MM.1S (cell line): ENCODE measurements at regions not wholly inside any gene's neighbourhood (a gene's known extent, or its start where the extent isn't known, plus 50 kb on each side); places are given as distances from the start of the nearest gene placed in this dataset.

Experiments
- DNase-seq: peaks from one replicate; pipeline ENCODE4 v3.0.0-alpha.2; 2015
- H2AFZ ChIP-seq: fragments of 300-600 bp; sonication (generic); 2 replicates; pipeline ENCODE4 v1.6.0; 2016; ENCODE audit warnings: antibody characterized with exemption, low read length
- H3F3A ChIP-seq: fragments of 300-600 bp; sonication (generic); 2 replicates; pipeline ENCODE4 v1.6.1; 2016; ENCODE audit warnings: mild to moderate bottlenecking, antibody characterized with exemption, low read length, moderate library complexity, mixed read lengths; ENCODE audit not compliant: insufficient read depth
- H3K27ac ChIP-seq: fragments of 300-600 bp; sonication (generic); 2 replicates; pipeline ENCODE4 v1.5.1; 2016; ENCODE audit warnings: mild to moderate bottlenecking, low read length
- H3K27me3 ChIP-seq: fragments of 300-600 bp; sonication (generic); replicated peaks from 2 replicates; pipeline ENCODE4 v1.6.0; 2016; ENCODE audit warnings: low read length; ENCODE audit not compliant: insufficient read depth
- H3K36me3 ChIP-seq: fragments of 300-600 bp; sonication (generic); replicated peaks from 2 replicates; pipeline ENCODE4 v1.6.1; 2016; ENCODE audit warnings: mild to moderate bottlenecking, low read length, mixed read lengths; ENCODE audit not compliant: insufficient read depth
- H3K4me1 ChIP-seq: fragments of 300-600 bp; sonication (generic); 2 replicates; pipeline ENCODE4 v1.6.1; 2016; ENCODE audit warnings: low read length, mixed read lengths
- H3K4me2 ChIP-seq: fragments of 300-600 bp; sonication (generic); 2 replicates; pipeline ENCODE4 v1.6.0; 2016; ENCODE audit warnings: low read depth, low read length
- H3K4me3 ChIP-seq: fragments of 300-600 bp; sonication (generic); 2 replicates; pipeline ENCODE4 v1.5.1; 2016; ENCODE audit warnings: low read length, mixed read lengths
- H3K79me2 ChIP-seq: fragments of 300-600 bp; sonication (generic); 2 replicates; pipeline ENCODE4 v1.6.1; 2016; ENCODE audit warnings: mixed run types, low read length, mixed read lengths
- H3K9ac ChIP-seq: fragments of 300-600 bp; sonication (generic); 2 replicates; pipeline ENCODE4 v1.6.1; 2016; ENCODE audit warnings: low read length, mixed read lengths
- H3K9me2 ChIP-seq: fragments of 300-600 bp; sonication (generic); replicated peaks from 2 replicates; pipeline ENCODE4 v1.6.1; 2016; ENCODE audit warnings: mild to moderate bottlenecking, low read length, mixed read lengths; ENCODE audit not compliant: insufficient read depth
- H3K9me3 ChIP-seq: fragments of 300-600 bp; sonication (generic); replicated peaks from 2 replicates; pipeline ENCODE4 v1.6.1; 2016; ENCODE audit warnings: mild to moderate bottlenecking, low read length, mixed read lengths; ENCODE audit not compliant: insufficient read depth
- H4K20me1 ChIP-seq: fragments of 300-600 bp; sonication (generic); 2 replicates; pipeline ENCODE4 v1.6.1; 2016; ENCODE audit warnings: mild to moderate bottlenecking, low read length, moderate library complexity, mixed read lengths; ENCODE audit not compliant: insufficient read depth
- CTCF ChIP-seq: fragments of 300-600 bp; sonication (generic); IDR thresholded peaks from 2 replicates; pipeline ENCODE4 v1.5.1; 2016; ENCODE audit warnings: antibody characterized with exemption, low read length, mixed read lengths
- EZH2 ChIP-seq: fragments of 300-600 bp; sonication (generic); optimal IDR thresholded peaks from 2 replicates; pipeline ENCODE3; 2017; ENCODE audit warnings: low read depth, mild to moderate bottlenecking, antibody characterized with exemption, low read length, mixed read lengths
- EZH2phosphoT487 ChIP-seq: fragments of 300-600 bp; sonication (generic); IDR thresholded peaks from 2 replicates; pipeline ENCODE4 v1.6.1; 2018; ENCODE audit warnings: antibody characterized with exemption, low read length

DNA sequence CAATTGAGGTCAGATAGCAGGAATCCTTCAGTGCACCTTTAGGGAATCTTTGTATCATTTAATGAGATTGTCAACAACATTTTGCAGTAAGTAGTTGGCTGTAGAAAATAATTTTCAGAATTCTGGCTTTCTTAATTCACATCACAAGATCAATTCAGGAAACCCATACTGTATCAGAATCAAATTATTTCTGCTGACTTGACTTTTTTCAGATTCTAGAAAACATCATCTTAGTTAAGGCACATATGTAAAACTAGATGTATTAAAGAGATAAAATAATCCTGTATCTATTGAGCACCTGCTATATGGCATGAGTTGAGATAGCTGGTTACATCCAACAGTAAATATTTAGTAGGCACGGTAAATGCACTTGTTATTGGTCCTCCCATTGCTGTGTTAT lies 791.4 kb downstream of the TDRD15 start:
- no peak for DNase-seq
- TF ChIP-seq EZH2phosphoT487, result no peak
- TF ChIP-seq CTCF, result no peak
- no peak for TF ChIP-seq EZH2
- Histone ChIP-seq H3K9me2 (no peaks in the 10 kb centered on the region), H3K27me3 (no peaks in the 10 kb centered on the region), H3K4me3 (no peak overlapping the region), H3K4me1 (peaks cover 7% of the 10 kb centered on the region), H3K9me3 (no peaks in the 10 kb centered on the region), H3K9ac (no peak overlapping the region), H2AFZ (no peak overlapping the region), H3F3A (0 out of 2 replicates have a peak, but pooled peaks cover 4% of the 10 kb centered on the region), H3K27ac (no peak overlapping the region), H3K79me2 (no peaks in the 10 kb centered on the region), H4K20me1 (no peaks in the 10 kb centered on the region), H3K4me2 (no peak overlapping the region), H3K36me3 (no peaks in the 10 kb centered on the region)

DNA sequence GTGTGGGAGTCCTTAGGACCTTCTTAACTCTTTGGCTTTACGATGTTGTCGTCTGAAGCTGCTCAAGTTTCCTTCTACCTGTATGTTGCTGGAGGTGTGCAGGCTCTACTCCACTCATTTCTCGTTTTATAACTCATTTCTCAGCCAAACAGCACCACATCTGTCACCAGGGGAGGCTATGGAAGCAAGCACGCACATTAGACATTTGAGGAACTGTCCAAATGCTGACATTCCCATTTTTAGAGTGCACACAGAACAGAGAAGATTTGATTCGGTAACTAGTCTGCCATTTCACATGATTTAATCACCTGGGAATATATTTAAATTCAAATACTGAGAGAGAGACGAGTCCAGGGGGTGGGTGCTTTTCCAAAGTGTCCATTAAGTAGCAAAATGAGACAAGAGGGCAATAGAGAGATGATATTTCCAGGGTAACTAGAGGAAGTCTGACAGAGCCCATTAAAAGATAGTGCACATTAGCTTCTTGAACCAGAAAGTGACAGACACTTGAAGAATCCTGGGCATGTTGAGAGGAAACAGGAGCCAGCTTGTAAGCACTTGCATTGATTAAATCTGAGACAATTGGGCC lies 793.3 kb downstream of the TDRD15 start:
- no peak for DNase-seq
- Histone ChIP-seq H3K4me2 (no peak overlapping the region), H3K9me3 (no peaks in the 10 kb centered on the region), H2AFZ (no peak overlapping the region), H3K4me3 (no peak overlapping the region), H3F3A (no peaks in the 10 kb centered on the region), H3K36me3 (no peaks in the 10 kb centered on the region), H3K9ac (no peak overlapping the region), H3K79me2 (no peaks in the 10 kb centered on the region), H4K20me1 (no peaks in the 10 kb centered on the region), H3K27ac (no peak overlapping the region), H3K27me3 (no peaks in the 10 kb centered on the region), H3K9me2 (no peaks in the 10 kb centered on the region), H3K4me1 (no peaks in the 10 kb centered on the region)
- no peak for TF ChIP-seq EZH2
- no peak for TF ChIP-seq CTCF
- no peak for TF ChIP-seq EZH2phosphoT487

- Histone ChIP-seq H3K4me3 (no peak overlapping the region), H3K27ac (no peak overlapping the region), H4K20me1 (no peaks in the 10 kb centered on the region), H3K9me2 (no peaks in the 10 kb centered on the region), H3K36me3 (no peaks in the 10 kb centered on the region), H3K4me1 (no peaks in the 10 kb centered on the region), H2AFZ (no peak overlapping the region), H3K9me3 (no peaks in the 10 kb centered on the region), H3K27me3 (no peaks in the 10 kb centered on the region), H3K79me2 (no peaks in the 10 kb centered on the region), H3K9ac (no peak overlapping the region), H3F3A (no peaks in the 10 kb centered on the region), H3K4me2 (no peak overlapping the region)
- no peak for TF ChIP-seq EZH2phosphoT487
- TF ChIP-seq CTCF, result no peak
- no peak for TF ChIP-seq EZH2
- no peak for DNase-seq
Measured at GRCh38 chr2:21920721-21921120, 797.0 kb downstream of the TDRD15 start.
